ENCODE measurements at regions not wholly inside any gene's neighbourhood (a gene's known extent, or its start where the extent isn't known, plus 50 kb on each side); places are given as distances from the start of the nearest gene placed in this dataset.
"Not testable (repeated sequence)": the region's sequence is repeated elsewhere in the genome, so short reads cannot be mapped to it uniquely, and the experiment has no call there.

DNA sequence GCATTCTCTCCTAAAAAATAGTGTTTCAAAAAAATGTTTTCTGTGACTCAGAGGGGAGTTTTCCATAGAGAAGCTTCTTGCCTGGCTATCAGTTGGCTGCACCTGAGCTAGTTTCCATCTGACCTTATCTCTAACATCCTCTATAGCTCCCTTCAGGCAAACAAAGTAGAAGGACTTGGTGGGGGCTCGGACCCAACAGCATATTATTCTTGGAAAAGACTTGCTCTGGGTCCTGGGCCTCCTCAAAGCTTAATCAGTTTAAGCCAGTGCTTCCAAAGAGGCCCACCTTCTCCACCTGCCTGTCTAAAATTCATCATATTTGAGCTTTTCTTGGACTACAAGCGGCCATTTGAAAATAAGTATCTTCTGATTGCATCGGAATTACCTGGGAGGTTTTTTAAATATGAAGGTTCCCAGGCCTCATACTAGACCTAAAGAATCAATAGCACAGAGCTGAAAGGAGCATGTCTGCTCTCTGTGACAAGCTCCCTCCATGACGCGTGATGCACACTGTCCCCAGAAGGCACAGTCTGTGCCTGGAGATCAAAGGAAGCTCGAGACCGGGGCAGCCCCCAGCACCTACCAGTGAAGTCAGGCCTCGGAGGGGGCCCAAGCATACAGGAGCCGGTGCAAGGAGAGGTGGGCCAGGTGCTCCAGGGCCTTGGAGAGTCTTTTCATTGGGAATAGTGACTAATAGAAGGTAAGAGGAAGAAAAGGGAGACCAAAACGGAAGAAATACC is 80.6 kb upstream of the HIVEP1 start:
- no peak for DNase-seq
- H3K4me1 ChIP-seq: no peaks in the 10 kb centered on the region
- H3K27me3 ChIP-seq: no peaks in the 10 kb centered on the region
- H3K4me3 ChIP-seq: no peak overlapping the region
- no peaks in the 10 kb centered on the region for H3K36me3 ChIP-seq
- intact Hi-C loops (cut with DNase I; ENCODE audit: low total_unique reads): no loop called here
- no peaks in the 10 kb centered on the region for H3K9me3 ChIP-seq
- H3K27ac ChIP-seq: no peak overlapping the region
- TF ChIP-seq CTCF (IDR thresholded peaks at IDR 0.05) (no peak), POLR2A (IDR thresholded peaks at IDR 0.05) (no peak)

- H3K9me3 ChIP-seq; DNase-seq; intact Hi-C loops (cut with DNase I; ENCODE audit: low total_unique reads); H3K4me3 ChIP-seq; H3K36me3 ChIP-seq; H3K4me1 ChIP-seq; H3K27ac ChIP-seq; H3K27me3 ChIP-seq: not testable (repeated sequence)
Measured at GRCh38 chr6:11930834-11931233, 81.3 kb upstream of the HIVEP1 start.

DNA sequence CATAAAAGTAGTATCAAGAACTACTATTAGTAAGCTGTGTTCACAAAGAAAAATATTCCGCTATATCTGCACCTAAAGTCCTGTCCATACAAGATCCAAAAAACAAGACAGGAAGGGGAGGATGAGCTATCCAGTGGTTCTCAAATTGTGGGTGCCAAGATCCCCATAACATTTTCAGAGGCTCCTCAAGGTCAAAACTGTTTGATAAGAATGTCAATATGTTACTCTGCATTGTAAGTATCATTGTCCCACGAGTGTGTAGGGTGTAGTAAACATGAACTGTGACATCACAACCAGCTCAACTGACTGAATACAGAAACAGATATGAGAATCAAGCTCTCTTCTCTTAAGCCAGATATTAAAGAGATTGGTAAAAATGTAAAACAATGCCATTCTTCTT is 81.9 kb upstream of the HIVEP1 start:
- H3K27ac ChIP-seq: no peak overlapping the region
- H3K9me3 ChIP-seq: no peaks in the 10 kb centered on the region
- no peaks in the 10 kb centered on the region for H3K27me3 ChIP-seq
- TF ChIP-seq CTCF (IDR thresholded peaks at IDR 0.05) (no peak), POLR2A (IDR thresholded peaks at IDR 0.05) (no peak)
- no peaks in the 10 kb centered on the region for H3K36me3 ChIP-seq
- DNase-seq: no peak
- no peak overlapping the region for H3K4me3 ChIP-seq
- H3K4me1 ChIP-seq: no peaks in the 10 kb centered on the region
- intact Hi-C loops (cut with DNase I; ENCODE audit: low total_unique reads): no loop called here

DNA sequence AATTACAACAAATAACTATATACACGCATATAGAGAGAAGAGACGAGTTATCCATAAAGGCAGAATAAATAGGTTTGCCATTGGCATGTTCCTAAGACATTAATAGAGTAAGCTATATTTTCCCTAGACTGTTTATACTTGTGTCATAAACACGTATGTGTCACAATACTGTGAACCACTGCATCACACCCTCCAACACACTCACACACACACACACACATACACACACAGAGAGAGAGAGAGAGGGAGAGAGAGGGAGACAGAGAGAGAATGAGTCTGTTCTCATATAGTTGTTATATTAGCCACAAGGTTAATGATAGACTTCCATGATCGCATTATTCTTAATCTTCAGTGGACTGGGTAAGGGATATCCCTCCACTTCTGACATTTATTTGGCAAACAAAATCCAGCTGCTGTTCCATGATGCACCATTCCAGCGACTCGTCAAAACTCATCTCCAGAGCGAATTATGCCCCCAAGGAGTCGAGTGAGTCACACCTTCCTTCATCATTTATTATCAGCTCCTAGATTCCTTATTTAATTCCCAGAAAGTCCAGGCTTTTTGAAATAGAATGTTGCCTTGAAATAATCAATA is 82.8 kb upstream of the HIVEP1 start:
- no peak for DNase-seq
- H3K9me3 ChIP-seq: no peaks in the 10 kb centered on the region

DNA sequence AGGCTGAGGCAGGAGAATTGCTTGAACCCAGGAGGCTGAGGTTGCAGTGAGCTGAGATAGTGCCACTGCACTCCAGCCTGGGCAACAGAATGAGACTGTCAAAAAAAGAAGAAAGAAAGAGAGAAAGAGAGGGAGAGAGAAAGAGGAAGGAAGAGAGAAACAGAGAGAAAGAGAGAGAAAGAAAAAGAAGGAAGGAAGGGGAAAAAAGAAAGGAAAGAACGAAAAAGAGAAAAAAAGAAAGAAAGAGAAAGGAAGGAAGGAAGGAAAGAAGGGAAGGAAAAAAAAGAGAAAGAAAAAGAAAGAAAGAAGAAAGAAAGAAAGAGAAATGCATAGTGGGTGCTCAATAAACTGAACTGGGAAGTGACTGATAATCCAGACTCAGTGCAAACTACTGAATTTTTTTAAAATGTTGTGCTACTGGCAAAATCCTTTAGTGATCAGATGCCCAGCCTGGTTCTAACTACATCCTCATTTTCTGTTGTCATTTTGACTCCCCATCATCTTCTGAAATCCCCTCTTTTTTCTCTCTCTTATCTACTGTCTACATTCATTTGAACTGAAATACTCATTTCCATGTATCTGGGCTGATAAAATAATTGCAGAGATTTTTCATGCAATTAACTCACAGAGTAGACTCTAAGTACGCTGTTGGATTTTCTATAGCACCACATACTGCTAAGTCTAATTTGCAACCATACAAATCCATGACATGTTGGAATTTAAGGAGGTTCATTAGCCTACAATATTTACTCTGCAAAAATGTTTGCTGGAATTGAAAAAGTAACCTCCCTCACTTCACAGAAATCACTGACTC is 85.3 kb upstream of the HIVEP1 start:
- Histone ChIP-seq H3K36me3 (no peaks in the 10 kb centered on the region), H3K27ac (no peak overlapping the region), H3K4me3 (no peak overlapping the region), H3K4me1 (no peaks in the 10 kb centered on the region), H3K27me3 (no peaks in the 10 kb centered on the region), H3K9me3 (no peaks in the 10 kb centered on the region)
- no peak for DNase-seq
- intact Hi-C loops (cut with DNase I; ENCODE audit: low total_unique reads): no loop called here
- TF ChIP-seq CTCF (IDR thresholded peaks at IDR 0.05): no peak
- TF ChIP-seq POLR2A (IDR thresholded peaks at IDR 0.05): no peak

More for the DNA sequence above, 82.8 kb upstream of the HIVEP1 start:
- Histone ChIP-seq H3K27me3 (no peaks in the 10 kb centered on the region), H3K4me3 (no peak overlapping the region), H3K36me3 (no peaks in the 10 kb centered on the region), H3K4me1 (no peaks in the 10 kb centered on the region), H3K27ac (no peak overlapping the region)
- intact Hi-C loops (cut with DNase I; ENCODE audit: low total_unique reads): no loop called here
- TF ChIP-seq CTCF (IDR thresholded peaks at IDR 0.05) (no peak), POLR2A (IDR thresholded peaks at IDR 0.05) (no peak)
